GM18870 (cell line): ENCODE measurements at regions not wholly inside any gene's neighbourhood (a gene's known extent, or its start where the extent isn't known, plus 50 kb on each side); places are given as distances from the start of the nearest gene placed in this dataset.

ENCODE experiments used
- ATAC-seq: cut with Tn5 transposase; IDR thresholded peaks from one replicate; pipeline ENCODE4 v1.9.1; 2021; ENCODE audit warnings: moderate library complexity; ENCODE audit not compliant: unreplicated experiment

DNA sequence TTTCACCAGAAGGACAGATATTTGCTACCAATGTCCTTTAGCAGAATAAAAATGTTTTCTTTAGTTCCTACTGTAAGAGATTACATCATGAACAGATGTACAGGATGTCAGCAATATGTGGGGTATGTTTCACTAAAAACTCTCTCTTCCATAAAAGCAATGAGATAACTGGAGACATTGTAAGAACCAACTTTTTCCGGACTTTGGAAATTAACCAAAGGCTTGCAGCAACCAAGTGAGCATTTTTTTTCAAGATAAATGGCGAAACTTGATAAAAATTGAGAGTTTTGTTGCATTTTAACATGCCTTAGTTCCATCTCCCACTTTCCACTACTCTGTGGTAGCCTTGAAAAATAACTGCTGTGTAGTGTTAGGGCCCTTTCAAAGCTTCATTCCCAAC lies 429.8 kb upstream of the CDH2 start:
- no peak for ATAC-seq

DNA sequence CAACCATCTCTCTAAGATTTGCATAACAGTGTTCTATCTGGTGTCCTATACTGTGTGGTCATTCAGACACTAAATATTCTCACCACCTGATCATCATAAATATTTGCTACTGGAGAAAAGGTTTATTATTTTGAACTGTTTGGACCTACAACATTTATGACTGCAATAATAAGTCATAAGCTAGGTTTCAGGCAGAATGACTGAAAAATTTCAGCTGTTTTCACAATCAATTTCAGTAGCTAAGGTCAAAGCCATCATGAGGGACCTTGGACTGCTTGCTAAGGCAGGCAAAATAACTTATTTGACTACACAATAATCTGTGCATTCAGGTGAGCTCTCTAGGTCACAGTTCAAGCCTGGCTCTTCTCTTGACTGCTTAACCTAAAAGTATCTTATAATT lies 425.5 kb upstream of the CDH2 start:
- no peak for ATAC-seq

DNA sequence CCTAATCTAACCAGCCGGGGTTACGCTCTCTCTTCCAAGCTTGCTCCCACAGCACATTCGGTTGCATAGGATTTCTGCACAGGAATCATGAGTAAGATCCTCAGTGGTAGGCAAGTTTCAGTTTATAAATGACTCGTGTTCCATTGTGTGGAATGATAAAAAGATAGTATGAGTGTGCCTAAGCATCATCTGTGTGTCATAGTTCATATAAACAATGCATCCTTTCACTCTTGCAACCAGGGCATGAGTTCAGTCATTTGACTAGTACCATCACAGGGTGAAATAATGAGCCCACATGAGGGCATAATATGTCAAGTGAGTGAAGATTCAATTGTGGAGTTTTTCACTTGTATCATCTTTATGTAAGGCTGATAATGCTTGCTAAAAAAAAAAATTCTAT lies 417.1 kb upstream of the CDH2 start:
- ATAC-seq, result no peak

DNA sequence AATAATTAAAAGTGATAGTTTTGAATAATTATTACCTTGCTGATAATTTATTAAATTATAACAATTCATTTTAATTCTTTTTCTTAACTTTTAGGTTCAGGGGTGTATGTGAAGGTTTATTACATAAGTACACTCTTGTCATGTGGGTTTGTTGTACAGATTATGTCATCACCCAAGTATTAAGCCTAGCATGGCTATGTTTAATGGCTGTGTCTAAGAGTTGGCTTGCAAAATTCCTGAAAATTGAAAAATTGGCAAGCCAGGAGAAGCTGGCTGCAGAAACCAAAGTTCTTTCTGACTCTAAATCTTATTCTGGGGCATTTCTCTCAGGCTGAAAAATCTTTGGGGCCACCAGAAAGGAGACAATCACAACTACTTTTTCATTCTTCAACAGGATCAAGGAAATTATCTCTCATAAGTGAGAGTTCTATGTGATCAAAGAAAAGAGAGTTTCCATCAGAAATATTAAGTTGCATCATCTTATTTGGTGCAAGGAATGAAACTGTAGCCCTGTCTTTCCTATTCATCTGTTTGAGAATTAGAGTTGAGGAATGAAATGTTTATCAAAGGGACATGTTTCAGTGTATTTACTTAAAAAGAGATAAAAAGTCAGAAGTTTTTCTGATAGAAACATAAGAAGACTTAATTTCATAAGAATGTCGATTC lies 412.1 kb upstream of the CDH2 start:
- ATAC-seq, result no peak

DNA sequence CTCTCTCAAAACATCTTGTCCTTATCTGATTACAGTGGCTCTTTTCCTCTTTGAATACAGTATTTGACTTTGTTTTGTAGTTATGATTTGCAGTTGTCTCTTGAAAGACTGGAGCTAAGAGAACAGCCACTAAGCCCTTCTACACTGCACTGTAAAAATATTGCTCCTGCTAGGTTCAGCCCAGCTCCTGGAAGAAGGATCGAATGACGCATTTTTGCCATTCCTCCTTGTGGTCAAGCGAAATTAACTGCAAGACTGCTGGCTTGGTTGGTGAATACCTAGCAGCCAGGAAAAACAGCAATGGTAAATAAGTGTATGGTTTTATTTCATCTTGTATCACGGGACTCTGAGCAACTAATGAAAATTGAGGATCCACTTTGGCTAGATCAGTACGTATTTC lies 407.8 kb upstream of the CDH2 start:
- no peak for ATAC-seq

DNA sequence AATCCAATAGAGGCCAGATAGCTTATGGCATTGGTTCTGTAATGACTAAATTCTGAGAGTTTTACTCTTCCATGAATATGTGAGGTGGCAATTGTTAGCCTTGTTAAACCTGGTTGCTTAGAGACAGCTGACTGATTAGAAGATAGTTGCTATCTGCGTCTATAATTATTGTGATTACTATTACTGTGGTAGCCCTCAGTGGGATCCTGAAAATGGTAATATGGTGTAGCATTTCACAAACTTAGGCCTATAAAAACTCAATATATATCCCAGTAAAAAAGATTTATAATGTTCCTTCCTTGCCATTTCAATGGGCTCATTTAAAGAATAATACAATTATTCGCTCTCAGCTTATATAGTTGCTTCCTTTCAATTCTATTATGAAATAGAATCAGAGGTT lies 405.8 kb upstream of the CDH2 start:
- no peak for ATAC-seq

DNA sequence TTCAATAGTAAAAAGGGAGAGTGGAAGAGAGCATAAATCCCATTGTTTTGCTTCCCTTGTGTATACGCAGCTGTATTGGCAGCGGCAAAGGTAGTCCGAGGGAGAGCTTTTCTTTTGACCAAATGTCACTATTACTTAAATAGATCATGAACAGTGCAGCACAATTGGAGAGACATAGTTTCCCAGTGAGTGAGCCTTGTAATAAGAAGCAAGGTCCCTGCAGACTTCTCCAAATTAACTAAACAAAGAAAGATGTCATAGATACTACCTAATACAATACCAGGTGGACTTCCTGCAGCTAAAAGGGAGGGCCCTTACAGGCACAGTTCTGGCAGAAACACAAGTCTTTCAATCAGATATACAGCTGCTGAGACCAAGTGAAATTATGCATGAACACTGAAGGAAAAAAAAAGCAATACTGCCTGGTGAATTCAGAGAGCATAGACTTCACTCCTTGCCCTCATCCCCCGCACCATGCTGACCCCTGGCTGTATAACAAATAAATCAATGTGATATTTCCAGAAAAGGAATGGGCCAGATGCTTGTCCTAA lies 404.7 kb upstream of the CDH2 start:
- no peak for ATAC-seq

DNA sequence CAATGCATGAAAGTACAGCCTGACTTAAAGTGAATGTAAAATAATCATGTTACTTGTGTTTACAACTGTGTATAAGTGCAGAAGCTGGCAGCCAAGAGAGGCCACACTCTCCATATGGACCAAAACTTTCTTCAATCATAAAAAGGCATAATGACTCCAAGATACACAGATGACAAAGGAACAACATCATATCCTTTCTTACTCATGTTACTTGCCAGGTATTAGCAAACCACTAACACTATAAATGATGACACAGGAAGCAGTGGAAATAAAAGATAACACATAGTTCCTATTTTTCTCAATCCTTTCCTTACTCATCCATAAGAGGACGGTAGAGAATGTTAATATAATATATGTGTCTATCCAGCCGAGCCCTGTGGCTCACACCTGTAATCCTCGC lies 400.0 kb upstream of the CDH2 start:
- ATAC-seq, result no peak

DNA sequence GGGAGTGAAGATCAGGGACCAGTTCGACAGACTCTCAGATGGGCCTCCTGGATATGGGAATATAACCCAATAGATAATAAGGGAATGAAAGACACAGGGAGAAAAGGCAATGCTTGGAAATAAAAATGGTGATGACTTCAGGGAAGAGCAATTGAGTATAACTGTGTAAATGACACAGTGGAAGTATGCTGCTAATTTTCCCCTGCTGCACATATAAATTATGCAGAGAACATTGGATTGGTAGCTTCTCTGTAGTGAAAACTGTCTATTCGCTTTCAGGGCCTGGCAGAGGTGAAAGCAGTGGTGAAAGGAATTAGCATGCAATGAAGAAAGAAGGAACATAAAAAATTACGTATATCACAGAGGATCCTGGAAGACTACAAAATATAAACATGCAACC lies 398.2 kb upstream of the CDH2 start:
- no peak for ATAC-seq

DNA sequence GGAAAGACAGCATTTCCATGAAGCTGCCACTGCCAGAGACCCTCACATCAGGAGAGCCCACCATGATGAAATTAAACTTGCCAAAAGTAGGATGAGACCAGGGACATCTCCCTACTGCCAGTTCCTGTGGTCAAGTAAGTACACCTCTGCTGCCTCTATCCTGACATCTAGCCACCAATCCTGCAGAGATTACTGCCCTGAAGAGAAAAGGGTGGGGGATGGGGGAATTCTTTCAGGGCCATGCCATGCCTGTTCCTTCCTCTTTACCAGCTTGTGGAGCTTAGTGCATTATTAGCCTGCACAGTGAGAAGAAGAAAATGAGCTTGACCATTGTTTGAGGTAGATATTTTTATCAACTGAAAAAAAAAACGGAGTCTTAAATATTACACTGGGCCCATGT lies 397.2 kb upstream of the CDH2 start:
- ATAC-seq, result no peak

DNA sequence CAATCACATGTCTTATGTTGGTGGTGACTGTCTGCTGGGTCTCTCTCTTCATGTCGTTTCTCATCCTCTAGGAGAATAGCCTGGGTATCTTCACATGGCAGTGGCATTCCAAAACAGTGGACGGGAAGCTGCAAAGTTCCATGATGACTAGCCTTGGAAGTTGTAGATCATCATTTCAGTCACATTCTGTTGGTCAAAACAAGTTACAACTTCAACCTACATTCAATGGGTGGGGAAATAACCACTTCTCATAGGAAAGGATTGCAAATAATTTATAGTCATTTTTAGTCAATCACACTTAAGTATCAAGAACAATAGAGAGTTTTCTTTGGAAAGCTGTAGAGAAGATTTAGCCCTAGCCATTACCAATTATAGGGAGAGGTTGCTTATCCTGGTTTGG lies 395.0 kb upstream of the CDH2 start:
- no peak for ATAC-seq

DNA sequence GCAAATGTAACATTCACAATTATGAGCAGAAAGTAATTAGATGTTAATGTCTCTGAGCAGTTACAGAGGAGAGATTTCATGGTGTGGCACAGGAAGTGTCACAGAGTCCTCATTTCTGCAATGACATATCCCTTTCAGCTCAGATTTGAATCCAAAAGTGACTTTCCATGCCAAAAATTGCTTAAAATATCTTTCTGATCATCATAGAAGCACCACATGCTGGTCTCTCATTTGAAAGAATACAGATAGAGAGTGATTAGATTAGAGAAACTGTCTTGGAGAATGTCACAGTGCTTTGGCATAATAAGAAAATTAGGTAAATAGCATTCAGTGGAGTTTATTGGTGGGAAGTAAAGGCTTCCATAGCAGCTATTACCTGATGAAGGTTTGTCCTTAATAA lies 383.4 kb upstream of the CDH2 start:
- no peak for ATAC-seq

DNA sequence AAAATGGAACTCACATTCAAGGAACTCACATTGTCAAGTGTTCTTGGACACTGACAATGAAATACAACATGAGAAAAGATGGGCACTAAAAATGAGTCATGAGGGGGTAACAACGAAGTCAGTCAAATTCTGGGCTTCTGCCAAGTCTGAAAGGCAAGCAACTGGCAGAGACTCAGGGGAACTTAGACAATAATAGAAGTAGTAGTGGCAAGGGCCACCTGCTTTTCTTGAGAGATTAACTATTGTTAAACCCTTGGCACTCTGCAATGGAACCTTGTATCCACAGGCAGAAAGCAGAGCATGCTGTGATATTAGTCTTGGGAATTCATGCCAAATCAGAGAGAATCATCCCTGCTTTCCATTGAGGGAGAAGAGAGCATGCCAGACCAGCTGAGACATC lies 382.6 kb upstream of the CDH2 start:
- no peak for ATAC-seq

DNA sequence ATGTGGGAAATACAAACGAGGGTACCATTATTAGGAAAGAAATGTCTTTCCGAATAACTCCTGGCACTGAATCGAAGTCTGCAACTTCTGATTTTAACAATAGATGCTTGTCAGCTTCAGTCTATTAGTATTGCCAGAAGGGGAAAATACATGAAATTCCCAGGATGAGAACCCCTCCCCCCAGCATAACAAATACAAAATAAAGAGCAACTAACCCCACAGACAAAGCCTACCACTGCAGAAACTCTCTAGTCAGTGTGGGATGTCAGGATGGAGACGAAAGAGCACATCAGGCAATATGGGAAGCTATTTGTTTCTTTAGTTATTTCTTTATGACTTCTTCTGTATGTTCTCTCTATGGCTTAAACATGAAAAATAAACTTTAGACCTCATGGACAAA lies 365.0 kb upstream of the CDH2 start:
- ATAC-seq, result no peak

DNA sequence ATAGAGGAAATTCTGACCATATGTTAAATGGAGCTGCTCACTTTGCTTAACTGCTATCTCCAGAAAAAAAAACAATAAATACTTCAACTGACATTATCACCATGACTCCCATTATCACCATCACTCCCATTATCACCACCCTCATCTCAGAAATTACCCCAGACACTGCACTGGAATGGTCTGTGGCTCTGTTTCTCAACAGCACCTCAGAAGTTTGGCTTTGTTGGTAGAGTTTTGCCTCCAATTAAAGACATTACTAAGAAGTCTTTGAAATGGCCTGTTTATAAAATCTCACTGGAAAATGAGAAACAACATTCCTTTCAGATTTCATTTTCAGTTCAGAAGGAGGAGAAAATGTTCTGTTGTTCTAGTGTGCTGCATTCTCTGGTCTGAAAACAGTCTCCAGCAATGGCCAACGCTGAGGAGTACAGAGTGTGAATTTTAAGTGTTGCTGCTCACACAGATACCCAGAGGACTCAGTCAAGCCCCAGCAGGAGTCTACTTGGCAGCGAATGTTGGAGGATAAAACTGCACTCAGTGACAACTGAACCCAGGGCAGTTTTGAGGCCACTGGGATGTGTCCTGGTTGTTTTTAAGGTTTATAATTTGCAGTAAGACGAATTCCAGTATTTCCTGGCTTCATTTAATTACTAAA lies 364.5 kb upstream of the CDH2 start:
- ATAC-seq, result no peak

DNA sequence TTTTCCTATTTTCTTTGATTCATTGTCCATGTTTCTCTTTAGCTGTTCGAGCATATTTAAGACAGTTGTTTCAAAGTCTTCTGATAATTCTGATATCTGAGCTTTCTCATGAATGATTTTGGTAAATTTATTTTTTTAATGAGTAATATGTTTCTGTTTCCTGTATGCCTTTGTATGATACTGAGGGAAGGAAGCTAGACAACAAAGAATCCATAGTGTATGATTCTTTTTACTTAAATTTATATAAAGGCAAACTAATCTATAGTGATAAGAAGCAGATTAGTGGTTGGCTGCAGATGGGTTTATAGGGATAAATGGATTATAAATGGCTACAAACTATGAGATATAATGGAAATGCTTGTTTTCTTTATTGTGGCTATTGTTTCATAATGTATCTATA lies 352.7 kb upstream of the CDH2 start:
- ATAC-seq, result no peak

DNA sequence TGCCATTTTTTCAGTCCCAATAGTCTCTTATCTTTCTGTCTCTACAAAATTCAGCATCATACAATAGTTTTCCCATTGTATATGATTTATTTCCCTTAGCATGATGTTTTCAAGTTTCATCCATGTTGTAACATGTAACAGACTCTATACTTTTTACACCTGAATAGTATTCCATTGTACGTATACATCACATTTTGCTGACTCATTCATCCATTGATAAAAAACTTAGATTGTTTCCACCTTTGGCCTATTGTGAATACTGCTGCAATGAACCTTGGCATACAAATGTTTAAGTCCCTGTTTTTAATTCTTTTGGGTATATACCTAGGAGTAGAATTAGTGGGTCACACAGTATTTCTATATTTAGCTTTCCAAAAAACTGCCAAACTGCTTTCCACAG lies 349.3 kb upstream of the CDH2 start:
- no peak for ATAC-seq

DNA sequence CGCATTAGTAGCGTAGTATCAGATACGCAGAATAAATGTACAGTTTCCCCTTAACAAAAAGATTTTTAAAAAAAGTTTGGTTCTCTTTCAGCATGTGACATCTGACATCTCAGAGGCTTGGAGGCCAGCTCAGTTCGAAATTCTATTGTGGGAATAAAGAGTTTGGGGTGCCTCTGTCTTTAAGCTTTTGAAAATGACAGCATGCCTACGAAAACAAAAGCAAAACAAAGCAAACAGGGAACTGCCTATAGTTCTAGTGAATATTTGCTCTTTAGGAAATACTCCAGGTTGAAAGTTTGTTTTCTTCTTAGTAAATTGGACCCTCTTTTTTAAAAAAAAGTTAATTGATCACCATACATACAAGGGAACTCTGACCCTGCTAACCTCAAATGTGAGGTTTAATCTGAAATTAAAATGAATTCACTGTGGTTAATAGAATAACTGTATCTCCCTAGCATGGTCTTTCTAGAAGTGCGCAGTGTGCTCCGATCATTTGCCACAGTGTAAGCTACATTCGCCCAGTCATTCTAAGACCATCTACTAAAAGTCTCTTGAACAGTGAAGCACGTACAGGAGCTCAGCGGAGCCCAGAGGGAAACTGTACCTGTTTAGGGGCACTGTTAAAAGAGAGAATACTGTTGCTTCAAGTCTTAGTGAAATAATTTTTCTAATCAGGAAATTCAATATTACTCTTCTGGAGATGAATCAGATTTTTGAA lies 347.0 kb upstream of the CDH2 start:
- ATAC-seq, result no peak

DNA sequence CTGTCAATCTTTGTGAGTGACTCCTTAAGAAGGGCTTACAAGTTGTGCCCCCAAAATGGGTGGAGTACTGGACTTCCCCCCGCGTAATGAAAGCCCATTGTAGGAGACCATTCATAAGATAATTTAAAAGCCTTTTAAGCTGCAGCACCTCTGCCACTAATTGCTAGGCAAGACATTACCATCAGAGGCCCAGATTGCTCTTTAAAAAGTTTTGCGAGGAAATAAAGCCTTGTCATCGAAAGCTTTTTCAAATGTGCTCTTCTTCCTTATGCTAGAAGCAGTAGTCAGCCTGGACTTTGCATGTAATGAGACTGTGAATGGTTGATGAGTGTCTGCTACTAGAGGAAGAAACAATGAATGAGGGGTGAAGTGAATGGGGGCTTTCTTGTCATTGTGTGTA lies 345.3 kb upstream of the CDH2 start:
- ATAC-seq, result no peak

DNA sequence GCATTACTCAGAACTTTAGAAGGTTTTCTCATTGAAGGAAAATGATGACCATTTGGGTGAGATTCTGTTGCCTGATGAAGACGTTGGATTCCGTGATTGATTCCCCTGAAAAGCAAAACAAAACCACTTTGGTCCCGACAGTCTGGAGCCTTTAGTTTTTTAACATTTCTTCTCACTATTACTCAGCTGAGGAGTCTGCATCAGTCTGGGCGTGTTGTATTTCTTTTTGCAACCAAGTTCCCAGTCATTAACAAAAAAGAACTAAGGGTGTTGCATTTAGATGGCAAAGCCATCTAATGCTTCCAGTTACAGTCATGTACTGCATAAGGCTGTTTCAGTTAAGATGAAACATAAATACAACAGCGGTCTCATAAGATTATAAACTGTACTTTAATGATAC lies 343.1 kb upstream of the CDH2 start:
- ATAC-seq, result no peak

DNA sequence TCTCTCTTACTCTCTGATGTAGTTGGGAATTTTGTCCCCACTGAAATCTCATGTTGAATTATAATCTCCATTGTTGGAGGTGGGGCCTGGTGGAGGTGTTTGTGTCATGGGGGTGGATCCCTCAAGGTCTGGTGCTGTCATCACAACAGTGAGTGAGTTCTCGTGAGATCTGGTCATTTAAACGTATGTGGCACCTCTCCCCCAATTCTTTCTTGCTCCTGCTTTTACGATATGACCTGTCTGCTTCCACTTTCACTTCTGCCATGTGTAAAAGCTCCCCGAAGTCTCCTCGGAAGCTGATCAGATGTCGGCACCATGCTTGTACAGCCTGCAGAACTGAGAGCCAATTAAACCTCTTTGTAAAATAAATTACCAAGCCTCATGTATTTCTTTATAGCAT lies 337.8 kb upstream of the CDH2 start:
- ATAC-seq, result no peak

DNA sequence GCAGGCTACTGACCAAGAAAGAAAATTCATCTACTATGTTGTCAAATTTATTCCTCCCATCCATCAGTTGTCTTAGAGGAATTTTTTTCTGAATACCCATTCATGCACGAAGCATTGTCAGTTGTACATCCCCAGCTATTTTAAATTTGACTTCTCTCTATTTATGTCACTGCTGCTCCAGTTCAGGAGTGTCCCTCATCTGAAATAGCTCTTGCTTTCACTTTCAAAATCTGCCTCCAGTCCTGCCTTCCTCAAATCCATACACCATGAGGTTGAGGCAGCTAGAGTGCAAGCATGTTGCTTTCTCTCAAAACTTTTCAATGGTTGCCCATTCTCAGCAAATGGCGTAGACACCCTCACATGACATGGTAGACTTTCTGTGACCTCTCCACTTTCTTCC lies 335.4 kb upstream of the CDH2 start:
- peak; percentile 71 for ATAC-seq
